Tibial nerve (tissue), 4 donors: ENCODE measurements at regions not wholly inside any gene's neighbourhood (a gene's known extent, or its start where the extent isn't known, plus 50 kb on each side); places are given as distances from the start of the nearest gene placed in this dataset.
A peak's percentile ranks its signal among the peaks of the same experiment; 100 is the strongest.

Experiments used
- DNase-seq, 2 donors: peaks; one replicate each; pipeline ENCODE4 v3.0.0-alpha.2; 2019; ENCODE audit warnings: low spot score in 2 of 2
- H3K27ac ChIP-seq, 4 donors: fragments of 200-600 bp; sonication (generic) in 3 of 4; one replicate each; pipeline ENCODE4 v1.5.1; 2017 to 2019; ENCODE audit warnings: mild to moderate bottlenecking in 1 of 4
- H3K27me3 ChIP-seq, 2 donors: fragments of 200-600 bp; sonication (generic) in 1 of 2; one replicate each; pipeline versions ENCODE4 v1.5.1 to v1.6.0; 2017 to 2019
- H3K36me3 ChIP-seq, 3 donors: fragments of 200-600 bp; sonication (generic); one replicate each; pipeline ENCODE4 v1.5.1; 2018 to 2019
- H3K4me1 ChIP-seq, 4 donors: fragments of 200-600 bp; sonication (generic) in 3 of 4; one replicate each; pipeline ENCODE4 v1.5.1; 2017 to 2019
- H3K4me3 ChIP-seq, 4 donors: fragments of 200-600 bp; sonication (generic) in 3 of 4; one replicate each; pipeline ENCODE4 v1.5.1; 2017 to 2019; ENCODE audit warnings: mild to moderate bottlenecking in 1 of 4, moderate library complexity in 1 of 4
- H3K9me3 ChIP-seq, 4 donors: fragments of 200-600 bp; sonication (generic) in 3 of 4; one replicate each; pipeline ENCODE4 v1.5.1; 2017 to 2019
- CTCF ChIP-seq, 5 experiments: fragments of 200-600 bp in 3 of 5; fragments of 450-650 bp in 2 of 5; sonication (generic) in 3 of 5; IDR thresholded peaks; one replicate each; pipeline ENCODE4 v1.5.1; 2016 to 2019; ENCODE audit warnings: antibody characterized with exemption in 5 of 5, mild to moderate bottlenecking in 3 of 5, moderate library complexity in 2 of 5
- EP300 ChIP-seq, 2 donors: sonication (generic); formaldehyde crosslinking; IDR thresholded peaks; one replicate each; pipeline ENCODE4 v1.6.1; 2017; ENCODE audit warnings: antibody characterized with exemption in 2 of 2, mild to moderate bottlenecking in 1 of 2
- POLR2A ChIP-seq, 2 donors: fragments of 450-650 bp; IDR thresholded peaks; one replicate each; pipeline ENCODE4 v1.6.1; 2017; ENCODE audit warnings: antibody characterized with exemption in 2 of 2, mild to moderate bottlenecking in 2 of 2, moderate library complexity in 2 of 2
- whole genome bisulfite sequencing, 2 donors: methylation state at CpG; one replicate each; pipeline ENCODE4 v1.1.5; 2018; 5-methylcytosine and 5-hydroxymethylcytosine counted together

- Histone ChIP-seq H3K36me3 (no peaks in the 10 kb centered on the region), H3K4me3 (no peak overlapping the region), H3K27me3 (no peaks in the 10 kb centered on the region), H3K4me1 (peaks cover 0 to 14% (median 0%) of the 10 kb centered on the region in 4 donors), H3K27ac (no peak overlapping the region), H3K9me3 (no peaks in the 10 kb centered on the region)
- WGBS, 2 donors: 92 to 95% methylated on average over 3 of the region's 3 CpGs
- DNase-seq: no peak
- no peak for TF ChIP-seq EP300 (IDR thresholded peaks at IDR 0.05)
- no peak for TF ChIP-seq POLR2A (IDR thresholded peaks at IDR 0.05)
- TF ChIP-seq CTCF (IDR thresholded peaks at IDR 0.05): no peak
Observed at GRCh38 chr22:27394806-27395404, 406.7 kb downstream of the MN1 start.

GRCh38 chr22:27397036-27397953, 404.3 kb downstream of the MN1 start:
- peaks cover 0 to 1% (median 0%) of the 10 kb centered on the region in 4 donors for H3K9me3 ChIP-seq
- DNase-seq: no peak
- H3K27me3 ChIP-seq: no peaks in the 10 kb centered on the region
- TF ChIP-seq POLR2A (IDR thresholded peaks at IDR 0.05) (no peak), CTCF (IDR thresholded peaks at IDR 0.05) (no peak), EP300 (IDR thresholded peaks at IDR 0.05) (no peak)
- H3K4me1 ChIP-seq: no peaks in the 10 kb centered on the region
- H3K36me3 ChIP-seq: no peaks in the 10 kb centered on the region
- H3K27ac ChIP-seq: peak overlapping the region in 1 of 4 donors; percentile 65
- no peak overlapping the region for H3K4me3 ChIP-seq
- WGBS, 2 donors: 68 to 71% methylated on average over 6 of the region's 6 CpGs

GRCh38 chr22:27397954-27398342, 403.6 kb downstream of the MN1 start:
- no peaks in the 10 kb centered on the region for H3K36me3 ChIP-seq
- no peak overlapping the region for H3K27ac ChIP-seq
- no peak overlapping the region for H3K4me3 ChIP-seq
- H3K4me1 ChIP-seq: no peaks in the 10 kb centered on the region
- peaks cover 0 to 8% (median 0%) of the 10 kb centered on the region in 4 donors for H3K9me3 ChIP-seq
- WGBS, 2 donors: 42 to 43% methylated on average over 13 of the region's 13 CpGs
- no peaks in the 10 kb centered on the region for H3K27me3 ChIP-seq
- DNase-seq: no peak
- TF ChIP-seq EP300 (IDR thresholded peaks at IDR 0.05): no peak
- TF ChIP-seq CTCF (IDR thresholded peaks at IDR 0.05): no peak
- no peak for TF ChIP-seq POLR2A (IDR thresholded peaks at IDR 0.05)

- no peak for DNase-seq
- 60 to 62% methylated on average over 19 of the region's 19 CpGs for WGBS, 2 donors
- no peak overlapping the region for H3K4me3 ChIP-seq
- H3K9me3 ChIP-seq: peaks cover 0 to 14% (median 0%) of the 10 kb centered on the region in 4 donors
- no peaks in the 10 kb centered on the region for H3K27me3 ChIP-seq
- no peaks in the 10 kb centered on the region for H3K4me1 ChIP-seq
- no peaks in the 10 kb centered on the region for H3K36me3 ChIP-seq
- TF ChIP-seq POLR2A (IDR thresholded peaks at IDR 0.05) (no peak), CTCF (IDR thresholded peaks at IDR 0.05) (no peak), EP300 (IDR thresholded peaks at IDR 0.05) (no peak)
- H3K27ac ChIP-seq: no peak overlapping the region
Observed at GRCh38 chr22:27399161-27399560, 402.4 kb downstream of the MN1 start.

GRCh38 chr22:27400811-27401210, 400.7 kb downstream of the MN1 start:
- Histone ChIP-seq H3K36me3 (no peaks in the 10 kb centered on the region), H3K4me3 (no peak overlapping the region), H3K27me3 (no peaks in the 10 kb centered on the region), H3K4me1 (no peaks in the 10 kb centered on the region), H3K27ac (no peak overlapping the region), H3K9me3 (peaks cover 0 to 14% (median 0%) of the 10 kb centered on the region in 4 donors)
- TF ChIP-seq POLR2A (IDR thresholded peaks at IDR 0.05): no peak
- no peak for TF ChIP-seq CTCF (IDR thresholded peaks at IDR 0.05)
- TF ChIP-seq EP300 (IDR thresholded peaks at IDR 0.05): no peak
- DNase-seq: no peak
- WGBS, 2 donors: 48 to 59% methylated on average over 1 of the region's 1 CpG
